Esophagus squamous epithelium (tissue), 5 donors: ENCODE measurements at regions not wholly inside any gene's neighbourhood (a gene's known extent, or its start where the extent isn't known, plus 50 kb on each side); places are given as distances from the start of the nearest gene placed in this dataset.

Experiments
- DNase-seq: peaks from one replicate; lab custom pipeline; 2025; lab: John Stamatoyannopoulos, UW
- H3K27ac ChIP-seq, 4 donors: fragments of 200-600 bp; sonication (generic); one replicate each; pipeline ENCODE4 v1.5.1; 2016 to 2019; ENCODE audit warnings: mild to moderate bottlenecking in 1 of 4
- H3K27me3 ChIP-seq, 4 donors: fragments of 200-600 bp; sonication (generic); 1 replicate in 3 of 4; 2 replicates in 1 of 4; pipeline versions ENCODE4 v1.5.1 to v1.6.0; 2017 to 2021; ENCODE audit warnings: antibody characterized with exemption in 1 of 4
- H3K36me3 ChIP-seq, 3 donors: fragments of 200-600 bp; sonication (generic); one replicate each; pipeline ENCODE4 v1.5.1; 2016 to 2019
- H3K4me1 ChIP-seq, 3 donors: fragments of 200-600 bp; sonication (generic); one replicate each; pipeline ENCODE4 v1.5.1; 2017 to 2019
- H3K4me3 ChIP-seq, 4 donors: fragments of 200-600 bp; sonication (generic); 1 replicate in 3 of 4; 2 replicates in 1 of 4; pipeline ENCODE4 v1.5.1; 2016 to 2019; ENCODE audit warnings: mild to moderate bottlenecking in 2 of 4, moderate library complexity in 1 of 4
- H3K9me3 ChIP-seq, 3 donors: fragments of 200-600 bp; sonication (generic); one replicate each; pipeline ENCODE4 v1.5.1; 2016 to 2019
- POLR2A ChIP-seq, 4 donors: fragments of 450-650 bp; IDR thresholded peaks; one replicate each; pipeline ENCODE4 v1.6.1; 2017; ENCODE audit warnings: antibody characterized with exemption in 4 of 4, mild to moderate bottlenecking in 4 of 4, moderate library complexity in 3 of 4
- WGBS, 2 donors: methylation state at CpG; one replicate each; pipeline ENCODE4 v1.1.5; 2018; 5-methylcytosine and 5-hydroxymethylcytosine counted together
- intact Hi-C: fragments of 100-400 bp; cut with DNase I; formaldehyde crosslinking; loops from one replicate; pipeline ENCODE4 v1.15.0; 2022
- TF ChIP-seq, protein P1 (sequence below), 6 experiments: fragments of 450-650 bp in 4 of 6; fragments of 200-600 bp in 2 of 6; sonication (generic) in 2 of 6; IDR thresholded peaks; one replicate each; pipeline ENCODE4 v1.5.1; 2016 to 2019; ENCODE audit warnings: antibody characterized with exemption in 6 of 6, mild to moderate bottlenecking in 4 of 6, moderate library complexity in 4 of 6
- donor health status: DM: yes; HTN: yes; CAD: no.

DNA sequence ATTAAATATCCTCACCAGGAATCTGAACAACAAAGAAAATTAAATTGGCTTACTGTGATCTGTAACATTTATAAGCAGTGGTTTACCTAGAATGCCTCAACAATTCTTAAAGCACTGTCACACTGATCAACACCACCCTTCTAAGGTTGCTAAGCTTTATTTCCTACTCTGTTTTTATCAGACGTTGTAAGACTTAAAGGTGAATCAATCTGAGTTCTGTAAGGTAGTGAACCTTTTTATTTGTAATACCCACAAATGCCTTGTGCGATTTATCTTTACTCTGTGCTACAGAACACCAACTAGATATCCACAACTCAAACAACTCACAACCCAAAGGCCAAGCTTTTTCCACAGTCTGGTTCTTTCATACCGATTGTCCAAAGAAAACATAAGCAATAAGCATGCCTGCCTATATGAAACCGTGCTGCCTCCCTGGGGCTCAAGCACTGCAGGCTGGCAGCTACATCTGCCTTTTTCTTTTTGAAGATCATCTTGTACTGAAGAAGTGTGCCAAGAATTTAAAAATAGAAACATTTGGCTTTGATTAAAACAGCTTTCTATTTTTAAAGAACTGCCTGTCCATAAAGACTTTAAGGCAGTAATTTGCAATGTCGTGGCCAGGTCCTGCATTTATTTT, 490.7 kb downstream of the NUP35 start:
- no peak for DNase-seq
- WGBS, 2 donors, result 25 to 35% methylated on average over 5 of the region's 5 CpGs
- no peak for TF ChIP-seq POLR2A (IDR thresholded peaks at IDR 0.05)
- H3K4me1 ChIP-seq, result no peaks in the 10 kb centered on the region
- no peaks in the 10 kb centered on the region for H3K27me3 ChIP-seq
- no peak overlapping the region for H3K27ac ChIP-seq
- no peak overlapping the region for H3K4me3 ChIP-seq
- no peaks in the 10 kb centered on the region for H3K36me3 ChIP-seq
- H3K9me3 ChIP-seq, result no peaks in the 10 kb centered on the region
- intact Hi-C loops, result no loop called here

DNA sequence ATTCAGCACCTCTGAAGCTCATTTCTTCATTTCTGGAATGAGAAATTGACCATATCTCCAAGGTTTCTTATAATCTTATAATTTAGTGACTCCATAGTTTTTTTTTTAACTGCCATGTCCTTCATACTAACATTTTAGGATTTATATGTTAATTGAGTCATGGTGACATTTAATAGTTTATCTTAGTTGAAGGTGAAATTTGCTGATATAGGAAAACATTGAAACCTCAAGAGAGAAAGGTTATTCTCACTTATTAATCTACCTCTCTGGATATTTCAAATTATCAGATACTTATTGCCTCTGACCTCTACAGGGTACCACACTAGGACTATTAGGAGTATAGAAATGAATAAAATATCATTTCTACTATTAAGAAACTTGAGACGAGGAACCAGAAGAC, 499.0 kb downstream of the NUP35 start:
- Histone ChIP-seq H3K27me3 (no peaks in the 10 kb centered on the region), H3K4me1 (no peaks in the 10 kb centered on the region), H3K9me3 (no peaks in the 10 kb centered on the region), H3K36me3 (no peaks in the 10 kb centered on the region), H3K4me3 (no peak overlapping the region), H3K27ac (no peak overlapping the region)
- intact Hi-C loops, result no loop called here
- 79 to 87% methylated on average over 1 of the region's 1 CpG for WGBS, 2 donors
- TF ChIP-seq POLR2A (IDR thresholded peaks at IDR 0.05), result no peak
- TF ChIP-seq, protein P1, sequence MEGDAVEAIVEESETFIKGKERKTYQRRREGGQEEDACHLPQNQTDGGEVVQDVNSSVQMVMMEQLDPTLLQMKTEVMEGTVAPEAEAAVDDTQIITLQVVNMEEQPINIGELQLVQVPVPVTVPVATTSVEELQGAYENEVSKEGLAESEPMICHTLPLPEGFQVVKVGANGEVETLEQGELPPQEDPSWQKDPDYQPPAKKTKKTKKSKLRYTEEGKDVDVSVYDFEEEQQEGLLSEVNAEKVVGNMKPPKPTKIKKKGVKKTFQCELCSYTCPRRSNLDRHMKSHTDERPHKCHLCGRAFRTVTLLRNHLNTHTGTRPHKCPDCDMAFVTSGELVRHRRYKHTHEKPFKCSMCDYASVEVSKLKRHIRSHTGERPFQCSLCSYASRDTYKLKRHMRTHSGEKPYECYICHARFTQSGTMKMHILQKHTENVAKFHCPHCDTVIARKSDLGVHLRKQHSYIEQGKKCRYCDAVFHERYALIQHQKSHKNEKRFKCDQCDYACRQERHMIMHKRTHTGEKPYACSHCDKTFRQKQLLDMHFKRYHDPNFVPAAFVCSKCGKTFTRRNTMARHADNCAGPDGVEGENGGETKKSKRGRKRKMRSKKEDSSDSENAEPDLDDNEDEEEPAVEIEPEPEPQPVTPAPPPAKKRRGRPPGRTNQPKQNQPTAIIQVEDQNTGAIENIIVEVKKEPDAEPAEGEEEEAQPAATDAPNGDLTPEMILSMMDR (IDR thresholded peaks at IDR 0.05), result no peak
- DNase-seq, result no peak

DNA sequence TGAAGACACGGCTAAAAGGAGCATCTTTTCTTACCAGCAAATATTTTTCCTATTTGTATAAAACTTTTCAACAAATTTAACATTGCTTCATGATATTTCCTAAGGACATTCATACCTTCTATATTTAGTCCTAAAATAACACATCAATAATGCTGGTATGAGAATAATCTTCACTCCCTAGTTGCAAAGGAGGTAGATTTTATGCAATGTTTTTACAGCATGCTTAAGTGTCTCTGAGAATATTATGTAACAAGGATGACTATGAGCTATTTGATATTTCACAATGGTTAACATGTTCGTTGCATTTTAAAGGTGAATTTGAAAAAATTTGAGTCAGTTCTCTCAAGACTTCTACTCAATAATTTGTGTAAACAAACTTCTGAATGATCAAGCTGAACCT, 506.7 kb downstream of the NUP35 start:
- DNase-seq, result no peak
- Histone ChIP-seq H3K27ac (no peak overlapping the region), H3K4me3 (no peak overlapping the region), H3K4me1 (no peaks in the 10 kb centered on the region), H3K9me3 (no peaks in the 10 kb centered on the region), H3K36me3 (no peaks in the 10 kb centered on the region), H3K27me3 (no peaks in the 10 kb centered on the region)
- 50 to 53% methylated on average over 2 of the region's 2 CpGs for WGBS, 2 donors
- TF ChIP-seq, protein P1 (IDR thresholded peaks at IDR 0.05), result no peak
- no peak for TF ChIP-seq POLR2A (IDR thresholded peaks at IDR 0.05)
- intact Hi-C loops, result no loop called here

DNA sequence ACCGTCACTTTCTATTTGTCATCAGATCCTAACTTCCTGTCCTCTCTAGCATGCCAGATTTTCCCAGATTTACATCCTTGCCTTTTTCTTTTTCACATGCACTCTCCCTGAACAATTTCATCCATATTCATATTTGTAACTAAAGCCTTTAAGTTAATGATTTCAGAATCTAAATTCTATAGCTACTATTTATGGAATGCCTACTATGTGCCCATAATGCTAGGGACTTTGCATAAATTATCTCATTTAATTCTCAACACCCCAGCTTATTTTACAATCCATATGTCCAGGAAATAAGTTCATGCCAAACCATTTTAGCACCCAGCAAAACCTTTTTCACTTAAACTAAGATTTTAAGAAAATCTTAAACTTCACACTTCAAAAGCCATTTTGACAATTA, 531.9 kb downstream of the NUP35 start:
- Histone ChIP-seq H3K27me3 (no peaks in the 10 kb centered on the region), H3K4me1 (no peaks in the 10 kb centered on the region), H3K27ac (no peak overlapping the region), H3K4me3 (no peak overlapping the region), H3K36me3 (no peaks in the 10 kb centered on the region), H3K9me3 (no peaks in the 10 kb centered on the region)
- no peak for DNase-seq
- intact Hi-C loops, result no loop called here
- TF ChIP-seq, protein P1 (IDR thresholded peaks at IDR 0.05), result no peak
- no peak for TF ChIP-seq POLR2A (IDR thresholded peaks at IDR 0.05)
- 47 to 50% methylated on average over 1 of the region's 1 CpG for WGBS, 2 donors

DNA sequence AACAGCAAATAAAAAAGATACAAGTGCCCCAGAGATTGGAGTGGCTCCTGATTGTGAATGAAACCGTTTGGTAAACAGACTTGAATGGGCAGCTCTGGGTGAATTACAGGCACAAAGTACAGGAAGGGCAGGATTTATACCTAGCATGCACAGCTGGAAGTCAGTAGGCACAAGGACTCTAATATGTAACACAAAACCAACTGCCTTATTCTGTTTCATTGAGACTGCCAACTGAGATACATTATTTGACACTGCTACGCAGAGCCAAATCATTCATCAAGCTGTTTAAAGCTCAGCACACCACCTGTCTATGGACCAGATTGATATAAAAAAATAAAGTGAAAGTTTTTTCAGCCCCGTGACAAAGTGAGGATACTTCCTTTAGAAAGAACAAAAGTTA, 541.2 kb downstream of the NUP35 start:
- no peak for TF ChIP-seq POLR2A (IDR thresholded peaks at IDR 0.05)
- TF ChIP-seq, protein P1 (IDR thresholded peaks at IDR 0.05), result no peak
- Histone ChIP-seq H3K9me3 (no peaks in the 10 kb centered on the region), H3K27me3 (no peaks in the 10 kb centered on the region), H3K36me3 (no peaks in the 10 kb centered on the region), H3K27ac (no peak overlapping the region), H3K4me3 (no peak overlapping the region), H3K4me1 (peaks cover 0 to 10% (median 0%) of the 10 kb centered on the region in 3 donors)
- intact Hi-C loops, result no loop called here
- no peak for DNase-seq
- 20 to 21% methylated on average over 3 of the region's 3 CpGs for WGBS, 2 donors

DNA sequence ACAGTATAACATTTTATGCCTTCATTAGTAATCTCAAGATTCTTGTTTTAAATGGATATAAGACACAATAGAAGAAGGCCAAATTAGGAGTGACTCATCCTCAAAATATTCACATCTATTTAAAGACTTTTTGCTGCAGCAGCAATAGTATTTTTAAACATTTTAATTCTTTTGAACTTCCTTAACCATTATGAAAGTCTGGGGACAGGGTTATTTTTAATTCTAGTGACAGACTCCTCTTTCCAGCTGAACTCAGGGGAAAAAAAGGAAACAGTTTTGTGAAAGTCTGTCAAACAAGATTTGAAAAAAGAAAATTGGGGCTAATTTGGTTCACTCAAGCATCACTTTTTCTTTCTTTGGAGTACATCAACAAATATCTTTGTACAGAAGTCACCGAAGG, 541.8 kb downstream of the NUP35 start:
- 16 to 35% methylated on average over 1 of the region's 1 CpG for WGBS, 2 donors
- intact Hi-C loops, result no loop called here
- no peak for DNase-seq

More for the DNA sequence above, 541.8 kb downstream of the NUP35 start:
- Histone ChIP-seq H3K27ac (no peak overlapping the region), H3K36me3 (no peaks in the 10 kb centered on the region), H3K9me3 (no peaks in the 10 kb centered on the region), H3K4me3 (no peak overlapping the region), H3K4me1 (peaks cover 0 to 10% (median 0%) of the 10 kb centered on the region in 3 donors), H3K27me3 (no peaks in the 10 kb centered on the region)
- TF ChIP-seq, protein P1 (IDR thresholded peaks at IDR 0.05), result no peak
- no peak for TF ChIP-seq POLR2A (IDR thresholded peaks at IDR 0.05)
